D721Med (cell line): ENCODE measurements at regions not wholly inside any gene's neighbourhood (a gene's known extent, or its start where the extent isn't known, plus 50 kb on each side); places are given as distances from the start of the nearest gene placed in this dataset.
A peak's percentile ranks its signal among the peaks of the same experiment; 100 is the strongest.

Experiments
- DNase-seq: peaks from one replicate; pipeline ENCODE4 v3.0.0; 2011; ENCODE audit warnings: low spot score; ENCODE audit not compliant: insufficient read length
- FAIRE-seq: peaks from 2 replicates; lab custom pipeline; 2011; peaks lifted over from hg19 to GRCh38; lab: Jason Lieb, UNC
- TF ChIP-seq, protein P1 (sequence below): IDR thresholded peaks from 2 replicates; pipeline ENCODE4 v1.5.1; 2012; ENCODE audit warnings: mild to moderate bottlenecking, control low read depth; ENCODE audit not compliant: insufficient read depth; ENCODE audit errors: missing control alignments

DNA sequence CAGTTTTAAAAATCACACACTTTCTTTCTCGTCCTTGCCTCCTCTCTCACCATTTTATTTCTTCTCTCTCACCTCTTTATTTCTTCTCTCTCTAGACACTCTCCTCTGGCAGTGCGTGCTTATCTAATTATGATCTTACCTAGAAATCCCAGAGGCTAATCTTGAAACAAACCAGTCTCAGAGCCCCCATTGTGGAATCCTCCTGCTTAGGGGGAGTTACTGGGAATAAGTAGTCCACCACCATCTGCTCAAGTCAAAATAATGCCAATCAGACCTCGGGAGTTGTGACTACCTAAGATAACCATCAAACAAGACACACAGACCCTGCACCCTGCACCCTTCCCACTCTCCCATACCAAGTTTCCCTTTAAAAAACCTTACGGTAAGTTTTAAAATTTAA, 256.9 kb downstream of the POM121L12 start:
- TF ChIP-seq, protein P1, sequence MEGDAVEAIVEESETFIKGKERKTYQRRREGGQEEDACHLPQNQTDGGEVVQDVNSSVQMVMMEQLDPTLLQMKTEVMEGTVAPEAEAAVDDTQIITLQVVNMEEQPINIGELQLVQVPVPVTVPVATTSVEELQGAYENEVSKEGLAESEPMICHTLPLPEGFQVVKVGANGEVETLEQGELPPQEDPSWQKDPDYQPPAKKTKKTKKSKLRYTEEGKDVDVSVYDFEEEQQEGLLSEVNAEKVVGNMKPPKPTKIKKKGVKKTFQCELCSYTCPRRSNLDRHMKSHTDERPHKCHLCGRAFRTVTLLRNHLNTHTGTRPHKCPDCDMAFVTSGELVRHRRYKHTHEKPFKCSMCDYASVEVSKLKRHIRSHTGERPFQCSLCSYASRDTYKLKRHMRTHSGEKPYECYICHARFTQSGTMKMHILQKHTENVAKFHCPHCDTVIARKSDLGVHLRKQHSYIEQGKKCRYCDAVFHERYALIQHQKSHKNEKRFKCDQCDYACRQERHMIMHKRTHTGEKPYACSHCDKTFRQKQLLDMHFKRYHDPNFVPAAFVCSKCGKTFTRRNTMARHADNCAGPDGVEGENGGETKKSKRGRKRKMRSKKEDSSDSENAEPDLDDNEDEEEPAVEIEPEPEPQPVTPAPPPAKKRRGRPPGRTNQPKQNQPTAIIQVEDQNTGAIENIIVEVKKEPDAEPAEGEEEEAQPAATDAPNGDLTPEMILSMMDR: no peak
- DNase-seq (peak; percentile 35), FAIRE-seq (peak; percentile 64)

DNA sequence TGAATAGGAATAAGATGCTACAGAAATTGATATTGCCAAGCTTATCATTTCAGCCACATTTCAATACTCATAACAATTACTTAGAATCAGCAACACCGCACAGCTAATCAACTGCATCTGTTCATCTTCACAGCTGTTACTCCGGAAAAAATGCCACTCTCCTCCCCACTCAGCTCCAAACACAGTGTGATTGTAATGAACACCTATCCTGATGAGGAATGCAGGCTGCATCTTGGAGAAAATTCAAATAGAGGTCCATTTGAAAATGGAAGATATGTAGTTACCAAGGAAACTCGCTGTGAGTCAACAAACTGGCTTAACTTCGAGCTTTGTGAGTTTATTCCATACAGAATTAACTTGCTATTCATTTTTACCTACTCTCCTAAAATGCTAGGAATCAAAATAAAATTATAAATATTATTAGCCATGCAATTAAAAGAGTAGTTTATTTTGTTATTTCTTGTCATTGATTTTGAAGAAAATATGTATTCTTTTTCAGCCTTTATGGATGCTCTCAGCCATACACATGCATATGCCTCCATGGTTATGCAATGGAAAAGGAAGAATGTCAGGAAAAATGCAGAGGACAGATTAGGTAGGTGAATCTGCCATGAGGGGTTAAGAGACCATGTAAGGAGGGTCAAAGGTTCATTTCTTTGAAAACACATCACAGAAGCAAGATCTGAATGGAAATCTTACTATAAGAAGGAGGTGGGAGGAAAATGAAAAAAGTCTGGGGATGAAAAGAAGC, 267.2 kb downstream of the POM121L12 start:
- no peak for FAIRE-seq
- TF ChIP-seq, protein P1: no peak
- DNase-seq: no peak

DNA sequence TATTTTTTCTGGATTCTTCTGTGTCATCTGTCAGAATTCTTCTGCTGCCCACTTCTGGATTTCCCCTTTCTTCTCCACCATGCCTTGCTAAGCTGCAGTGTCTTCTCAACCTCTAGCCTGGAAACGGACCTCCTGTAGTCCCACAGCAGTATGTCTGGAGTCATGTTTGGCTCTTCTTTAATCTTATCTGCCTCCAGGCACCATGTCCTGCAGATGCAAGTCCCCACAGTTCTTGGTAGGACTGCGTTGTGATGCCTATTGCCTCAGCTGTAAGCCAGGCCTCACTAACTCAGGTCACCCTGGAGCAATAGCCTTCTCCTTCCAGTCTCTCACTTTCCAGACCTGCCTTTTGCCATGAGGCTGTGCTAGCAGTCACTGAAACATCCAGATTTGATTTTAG, 268.3 kb downstream of the POM121L12 start:
- no peak for FAIRE-seq
- DNase-seq: no peak
- TF ChIP-seq, protein P1: no peak

DNA sequence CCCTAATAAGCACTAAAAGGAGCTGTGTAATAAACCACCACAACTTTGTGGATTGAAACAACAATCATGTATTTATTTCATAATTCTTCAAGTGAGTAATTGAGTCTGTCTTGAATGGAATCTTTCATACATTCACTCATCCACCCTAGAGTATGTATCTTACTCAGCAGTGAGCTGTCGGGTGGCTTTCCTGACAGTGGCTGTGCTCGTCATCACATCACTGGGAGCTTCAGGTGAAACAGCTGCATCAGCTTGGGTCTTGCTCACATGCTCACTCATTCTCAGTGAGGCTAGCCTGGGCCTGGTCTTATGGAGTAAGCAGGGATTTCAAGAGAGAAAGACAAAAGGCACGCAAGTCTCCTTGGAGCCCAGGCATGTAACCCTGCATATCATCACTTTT, 271.4 kb downstream of the POM121L12 start:
- DNase-seq: no peak
- TF ChIP-seq, protein P1: no peak
- no peak for FAIRE-seq

DNA sequence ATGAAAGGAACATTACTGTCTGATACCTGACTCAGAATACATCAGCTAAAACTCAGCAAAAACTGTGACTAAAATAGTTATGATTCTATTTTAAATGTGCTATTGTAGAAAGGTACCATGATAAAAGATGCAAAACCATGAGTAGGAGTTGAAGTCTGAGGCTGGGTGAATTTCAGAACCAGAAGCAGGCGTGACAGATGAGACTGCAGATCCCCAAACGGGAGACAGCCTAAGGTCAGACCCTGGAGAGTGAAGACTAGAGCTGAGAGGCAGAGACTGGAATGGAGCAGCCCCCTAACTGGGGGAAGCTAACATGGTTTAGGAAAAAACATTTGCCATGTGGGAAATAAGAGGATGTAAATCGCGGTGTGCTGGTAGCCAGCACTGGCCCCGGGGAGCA, 275.8 kb downstream of the POM121L12 start:
- TF ChIP-seq, protein P1: no peak
- FAIRE-seq (no peak), DNase-seq (no peak)

DNA sequence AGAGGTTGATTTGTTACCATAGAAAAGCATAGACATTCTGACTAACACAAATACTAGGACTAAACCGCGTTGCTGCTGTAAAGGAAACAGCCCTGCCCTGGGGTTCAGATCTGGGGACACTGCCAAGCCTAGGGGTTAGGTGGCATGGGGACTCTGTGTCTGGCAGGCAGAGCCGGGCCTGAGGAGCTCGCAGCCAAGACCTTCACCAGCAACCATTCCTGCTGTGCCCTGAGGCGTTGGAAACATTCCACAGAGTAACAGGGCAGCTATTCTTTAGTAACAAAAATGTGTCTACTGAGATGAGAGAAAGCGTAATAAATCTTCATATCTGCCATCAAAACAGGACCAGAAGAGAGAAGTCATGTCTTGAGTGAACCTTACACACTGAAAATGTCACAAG, 280.5 kb downstream of the POM121L12 start:
- FAIRE-seq (no peak), DNase-seq (no peak)
- TF ChIP-seq, protein P1: no peak

DNA sequence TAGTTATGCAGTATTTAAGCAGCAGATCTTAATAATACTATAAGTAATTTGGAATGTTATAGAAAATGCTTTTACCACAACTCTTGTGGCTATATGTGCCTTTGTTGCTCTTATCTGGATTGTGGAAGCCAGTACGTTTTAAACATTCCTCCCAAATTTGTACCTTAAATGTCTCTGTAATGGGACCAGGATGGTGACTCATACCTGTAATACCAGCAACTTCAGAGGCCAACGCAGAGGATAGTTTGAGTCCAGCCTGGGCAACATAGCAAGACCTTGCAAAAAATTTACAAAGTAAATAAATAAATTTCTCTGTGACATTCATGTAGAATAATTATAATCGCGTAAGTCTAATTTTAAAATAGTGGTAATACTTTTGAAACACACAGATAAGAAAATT, 283.1 kb downstream of the POM121L12 start:
- TF ChIP-seq, protein P1: no peak
- DNase-seq (no peak), FAIRE-seq (no peak)
